Lung (tissue), 11 donors: ENCODE measurements at regions not wholly inside any gene's neighbourhood (a gene's known extent, or its start where the extent isn't known, plus 50 kb on each side); places are given as distances from the start of the nearest gene placed in this dataset.

Source experiments
- ATAC-seq: fragments of 200-7000 bp; cut with Tn5 transposase; one replicate; pipeline ENCODE4 v1.9.1; 2020; ENCODE audit warnings: moderate number of reproducible peaks; ENCODE audit not compliant: insufficient read depth, low FRiP score
- DNase-seq, 3 donors: peaks; one replicate each; pipeline ENCODE4 v3.0.0-alpha.2; 2013 to 2017
- H3K27ac ChIP-seq, 2 donors: one replicate each; pipeline ENCODE4 v1.5.1; 2013; ENCODE audit warnings: mild to moderate bottlenecking in 2 of 2, moderate library complexity in 2 of 2, control low read depth in 1 of 2, inconsistent platforms in 1 of 2, low read depth in 1 of 2, low read length in 1 of 2
- H3K27me3 ChIP-seq, 3 donors: one replicate each; pipeline ENCODE4 v1.5.1; 2013; ENCODE audit warnings: low read length in 2 of 3; ENCODE audit not compliant: control insufficient read depth in 3 of 3, insufficient read depth in 3 of 3
- H3K36me3 ChIP-seq, 4 donors: one replicate each; pipeline ENCODE4 v1.5.1; 2013; ENCODE audit warnings: low read length in 4 of 4, mild to moderate bottlenecking in 1 of 4, moderate library complexity in 1 of 4; ENCODE audit not compliant: control insufficient read depth in 4 of 4, insufficient read depth in 4 of 4
- H3K4me1 ChIP-seq, 5 donors: one replicate each; pipeline ENCODE4 v1.5.1; 2013; ENCODE audit warnings: low read length in 5 of 5, mild to moderate bottlenecking in 2 of 5, moderate library complexity in 1 of 5; ENCODE audit not compliant: control insufficient read depth in 5 of 5, insufficient read depth in 5 of 5
- H3K4me3 ChIP-seq: one replicate; pipeline ENCODE4 v1.5.1; 2013; ENCODE audit warnings: mild to moderate bottlenecking, control low read depth, moderate library complexity
- H3K9ac ChIP-seq, 2 donors: one replicate each; pipeline ENCODE4 v1.5.1; 2013; ENCODE audit warnings: low read length in 2 of 2, control low read depth in 1 of 2; ENCODE audit not compliant: insufficient read depth in 1 of 2
- H3K9me3 ChIP-seq, 4 donors: one replicate each; pipeline ENCODE4 v1.5.1; 2013; ENCODE audit warnings: low read length in 3 of 4, mild to moderate bottlenecking in 1 of 4, moderate library complexity in 1 of 4; ENCODE audit not compliant: control insufficient read depth in 4 of 4, insufficient read depth in 3 of 4
- CTCF ChIP-seq: IDR thresholded peaks from 2 replicates; pipeline ENCODE4 v1.5.1; 2012; ENCODE audit warnings: mild to moderate bottlenecking; ENCODE audit errors: control extremely low read depth, extremely low read depth
- WGBS, 2 donors: extraction: QIAGEN DNeasy Blood & Tissue Kit; methylation state at CpG; one replicate each; pipeline ENCODE4 v1.1.7; 2013; 5-methylcytosine and 5-hydroxymethylcytosine counted together
- donor health status: control.
- donor health status: control.
- donor health status: Bipolar disorder and iron deficiency.
- donor health status: healthy.
- donor health status: DM: yes; HTN: yes; CAD: no.

DNA sequence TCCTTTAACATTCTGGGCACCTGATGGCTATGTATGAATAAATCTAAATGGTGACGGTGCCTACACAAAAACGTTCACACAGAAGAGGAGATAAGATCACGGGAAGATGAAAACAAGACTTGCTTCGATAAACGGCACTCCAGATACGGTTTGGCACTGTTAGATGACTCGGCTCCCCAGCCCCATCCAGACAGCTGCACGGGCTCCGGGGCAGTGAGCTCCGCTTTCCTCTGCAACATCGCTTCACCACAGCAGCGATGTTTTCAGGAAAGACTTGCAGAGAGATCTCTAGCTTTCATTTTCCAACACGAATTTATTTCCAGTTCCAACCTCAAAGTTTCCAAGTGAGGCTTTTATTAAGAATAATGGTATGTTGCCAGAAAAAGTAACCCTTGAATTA, 132.1 kb downstream of the KLF6 start:
- H3K9me3 ChIP-seq: peaks cover 0 to 2% (median 0%) of the 10 kb centered on the region in 4 donors
- no peaks in the 10 kb centered on the region for H3K36me3 ChIP-seq
- H3K9ac ChIP-seq: no peak overlapping the region
- DNase-seq: peak; percentile 20 to 45 (median 32)
- no peak for TF ChIP-seq CTCF
- H3K27ac ChIP-seq: no peak overlapping the region
- no peak for ATAC-seq
- H3K4me3 ChIP-seq: no peak overlapping the region
- 45 to 65% methylated on average over 13 of the region's 13 CpGs for WGBS, 2 donors
- peaks cover 0 to 3% (median 0%) of the 10 kb centered on the region in 3 donors for H3K27me3 ChIP-seq
- H3K4me1 ChIP-seq: peaks cover 0 to 2% (median 0%) of the 10 kb centered on the region in 5 donors

GRCh38 chr10:3651969-3652653, 132.9 kb downstream of the KLF6 start:
- Histone ChIP-seq H3K4me3 (no peak overlapping the region), H3K9ac (no peak overlapping the region), H3K36me3 (no peaks in the 10 kb centered on the region), H3K27ac (no peak overlapping the region), H3K27me3 (peaks cover 0 to 3% (median 0%) of the 10 kb centered on the region in 3 donors), H3K9me3 (peaks cover 0 to 2% (median 0%) of the 10 kb centered on the region in 4 donors), H3K4me1 (peaks cover 0 to 2% (median 0%) of the 10 kb centered on the region in 5 donors)
- no peak for TF ChIP-seq CTCF
- WGBS, 2 donors: 94% methylated on average over 6 of the region's 6 CpGs
- DNase-seq (no peak), ATAC-seq (no peak)

GRCh38 chr10:3648576-3648975, 136.4 kb downstream of the KLF6 start:
- no peak for ATAC-seq
- 91 to 95% methylated on average over 6 of the region's 6 CpGs for whole genome bisulfite sequencing, 2 donors
- DNase-seq: no peak
- TF ChIP-seq CTCF: no peak
- Histone ChIP-seq H3K36me3 (no peaks in the 10 kb centered on the region), H3K9ac (no peak overlapping the region), H3K9me3 (peaks cover 0 to 2% (median 0%) of the 10 kb centered on the region in 4 donors), H3K27ac (no peak overlapping the region), H3K4me1 (peaks cover 0 to 3% (median 0%) of the 10 kb centered on the region in 5 donors), H3K27me3 (no peaks in the 10 kb centered on the region), H3K4me3 (no peak overlapping the region)
